ENCODE measurements at regions not wholly inside any gene's neighbourhood (a gene's known extent, or its start where the extent isn't known, plus 50 kb on each side); places are given as distances from the start of the nearest gene placed in this dataset.

GRCh38 chr4:181021213-181021612, 1222.0 kb upstream of the TENM3 start:
- TF ChIP-seq CTCF (IDR thresholded peaks at IDR 0.05; ENCODE audit: insufficient read depth, low read depth, low read length) (no peak), EZH2 (IDR thresholded peaks at IDR 0.05; ENCODE audit: insufficient read depth, low read length) (no peak)
